IMR-90 (cell line): ENCODE measurements at regions not wholly inside any gene's neighbourhood (a gene's known extent, or its start where the extent isn't known, plus 50 kb on each side); places are given as distances from the start of the nearest gene placed in this dataset.

Experiments used
- ATAC-seq: fragments of 200-7000 bp; cut with Tn5 transposase; 2 replicates; pipeline ENCODE4 v1.9.1; 2020; ENCODE audit warnings: low read depth, mild to moderate bottlenecking, moderate library complexity
- BruUV-seq: library from RNA; stranded (reverse); fragments of 400-500 nt; replicated peaks from 2 replicates; lab custom pipeline; 2021; lab: Mats Ljungman, UMichigan
- CTCF ChIA-PET: fragments of 300-600 bp; formaldehyde crosslinking; extraction: SDS; loops from one replicate; lab custom pipeline; 2021; ENCODE audit warnings: antibody characterized with exemption; lab: Yijun Ruan, JAX
- POLR2A ChIA-PET: fragments of 300-600 bp; sonication (Branson Sonifier 250); formaldehyde crosslinking; loops from one replicate; lab custom pipeline; 2022; ENCODE audit warnings: antibody characterized with exemption; ENCODE audit not compliant: unreplicated experiment; lab: Charles Lee
- DNase-seq: peaks from one replicate; pipeline ENCODE4 v3.0.0; 2013
- H2AFZ ChIP-seq: replicated peaks from 2 replicates; pipeline ENCODE3; 2013; ENCODE audit warnings: low read length, mild to moderate bottlenecking; ENCODE audit not compliant: poor library complexity
- H2AK5ac ChIP-seq: 2 replicates; pipeline ENCODE4 v1.6.1; 2013; ENCODE audit warnings: low read depth, low read length, inconsistent platforms
- H2AK9ac ChIP-seq: replicated peaks from 2 replicates; pipeline ENCODE3; 2013; ENCODE audit warnings: mild to moderate bottlenecking, low read depth, low read length, moderate library complexity; ENCODE audit not compliant: poor library complexity
- H2BK120ac ChIP-seq: 2 replicates; pipeline ENCODE4 v1.6.1; 2013; ENCODE audit warnings: low read depth, low read length, inconsistent platforms
- H2BK15ac ChIP-seq: 3 replicates; pipeline ENCODE4 v1.6.1; 2013; ENCODE audit warnings: low read depth, low read length, inconsistent platforms
- H2BK20ac ChIP-seq: 2 replicates; pipeline ENCODE4 v1.6.1; 2013; ENCODE audit warnings: low read depth, mild to moderate bottlenecking, inconsistent platforms, low read length, moderate library complexity
- H2BK5ac ChIP-seq: 2 replicates; pipeline ENCODE4 v1.6.1; 2013; ENCODE audit warnings: mild to moderate bottlenecking, low read depth, low read length, inconsistent platforms; ENCODE audit not compliant: poor library complexity, severe bottlenecking
- H3K14ac ChIP-seq: replicated peaks from 2 replicates; pipeline ENCODE4 v1.6.1; 2013; ENCODE audit warnings: low read depth, low read length, inconsistent platforms
- H3K18ac ChIP-seq: 2 replicates; pipeline ENCODE4 v1.6.1; 2013; ENCODE audit warnings: low read depth, low read length, control low read depth
- H3K23ac ChIP-seq: 2 replicates; pipeline ENCODE4 v1.6.1; 2013; ENCODE audit warnings: low read depth, low read length, inconsistent platforms
- H3K27ac ChIP-seq: 2 replicates; pipeline ENCODE4 v1.5.1; 2013; ENCODE audit warnings: mild to moderate bottlenecking, control low read depth, low read length; ENCODE audit not compliant: insufficient read depth
- H3K27me3 ChIP-seq: 2 replicates; pipeline ENCODE4 v1.6.1; 2013; ENCODE audit warnings: low read length; ENCODE audit not compliant: control insufficient read depth, insufficient read depth
- H3K36me3 ChIP-seq: 2 replicates; pipeline ENCODE4 v1.6.1; 2013; ENCODE audit warnings: low read length, mixed read lengths; ENCODE audit not compliant: control insufficient read depth, insufficient read depth
- H3K4ac ChIP-seq: 2 replicates; pipeline ENCODE4 v1.6.1; 2013; ENCODE audit warnings: low read depth, low read length, inconsistent platforms
- H3K4me1 ChIP-seq: 2 replicates; pipeline ENCODE4 v1.6.1; 2013; ENCODE audit warnings: low read length, mixed read lengths; ENCODE audit not compliant: control insufficient read depth, insufficient read depth
- H3K4me2 ChIP-seq: 2 replicates; pipeline ENCODE4 v1.6.1; 2013; ENCODE audit warnings: low read depth, mild to moderate bottlenecking, control low read depth, low read length, moderate library complexity
- H3K4me3 ChIP-seq: 2 replicates; pipeline ENCODE4 v1.5.1; 2013; ENCODE audit warnings: low read depth, mild to moderate bottlenecking, control low read depth, low read length, moderate library complexity; ENCODE audit not compliant: insufficient read depth
- H3K56ac ChIP-seq: 2 replicates; pipeline ENCODE4 v1.6.1; 2013; ENCODE audit warnings: low read length, inconsistent platforms; ENCODE audit not compliant: insufficient read depth; ENCODE audit errors: extremely low read depth
- H3K79me1 ChIP-seq, 2 experiments: 2 replicates each; pipeline ENCODE4 v1.6.1; 2013; ENCODE audit warnings: low read length in 2 of 2, inconsistent platforms in 1 of 2, low read depth in 1 of 2
- H3K9ac ChIP-seq: 2 replicates; pipeline ENCODE4 v1.6.1; 2013; ENCODE audit warnings: low read depth, low read length, control low read depth
- H3K9me1 ChIP-seq: 2 replicates; pipeline ENCODE4 v1.6.1; 2013; ENCODE audit warnings: low read length, inconsistent platforms; ENCODE audit not compliant: insufficient read depth
- H3K9me3 ChIP-seq: 2 replicates; pipeline ENCODE4 v1.6.1; 2013; ENCODE audit warnings: low read length; ENCODE audit not compliant: control insufficient read depth, insufficient read depth
- H4K20me1 ChIP-seq: 2 replicates; pipeline ENCODE4 v1.6.1; 2013; ENCODE audit warnings: low read length, inconsistent platforms; ENCODE audit not compliant: insufficient read depth
- H4K5ac ChIP-seq: 2 replicates; pipeline ENCODE4 v1.6.1; 2013; ENCODE audit warnings: mild to moderate bottlenecking, low read depth, low read length, control low read depth
- H4K8ac ChIP-seq, 2 experiments: 2 replicates each; pipeline ENCODE4 v1.6.1; 2013; ENCODE audit warnings: low read depth in 2 of 2, low read length in 2 of 2, control low read depth in 1 of 2, inconsistent platforms in 1 of 2
- H4K91ac ChIP-seq: 2 replicates; pipeline ENCODE4 v1.6.1; 2013; ENCODE audit warnings: low read depth, low read length, inconsistent platforms; ENCODE audit not compliant: insufficient read depth
- CEBPB ChIP-seq: IDR thresholded peaks from 2 replicates; pipeline ENCODE4 v1.6.1; 2012; ENCODE audit warnings: low read depth, low read length, improper control_type of control experiment
- CTCF ChIP-seq: conservative IDR thresholded peaks from 2 replicates; pipeline ENCODE4 v1.5.1; 2012; ENCODE audit warnings: mild to moderate bottlenecking, low read depth, low read length, improper control_type of control experiment
- MAFK ChIP-seq: IDR thresholded peaks from 2 replicates; pipeline ENCODE4 v1.6.1; 2012; ENCODE audit warnings: low read depth, low read length, improper control_type of control experiment
- MAZ ChIP-seq: IDR thresholded peaks from 2 replicates; pipeline ENCODE4 v1.6.1; 2012; ENCODE audit warnings: low read depth, mild to moderate bottlenecking, low read length, improper control_type of control experiment, moderate library complexity, borderline replicate concordance
- RAD21 ChIP-seq: IDR thresholded peaks from 2 replicates; pipeline ENCODE4 v1.6.1; 2012; ENCODE audit warnings: low read length, improper control_type of control experiment
- RCOR1 ChIP-seq: IDR thresholded peaks from 2 replicates; pipeline ENCODE4 v1.6.1; 2012; ENCODE audit warnings: mild to moderate bottlenecking, low read length, improper control_type of control experiment; ENCODE audit not compliant: insufficient replicate concordance
- RFX5 ChIP-seq: IDR thresholded peaks from 2 replicates; pipeline ENCODE4 v1.8.0; 2012; ENCODE audit warnings: low read depth, mild to moderate bottlenecking, low read length, moderate library complexity
- USF2 ChIP-seq: fragments of 150-350 bp; IDR thresholded peaks from 2 replicates; pipeline ENCODE4 v1.6.1; 2017; ENCODE audit warnings: mild to moderate bottlenecking, antibody characterized with exemption, low read length, low read depth
- WGBS, 2 experiments: methylation state at CpG; one replicate each; pipeline versions ENCODE4 v1.1.5 to v1.1.7; 2013; ENCODE audit warnings: missing lambda C conversion rate in 2 of 2; ENCODE audit not compliant: insufficient read length in 1 of 2; ENCODE audit errors: extremely low coverage in 2 of 2; 5-methylcytosine and 5-hydroxymethylcytosine counted together
- dilution Hi-C: fragments of 300-500 bp; cut with HindIII; formaldehyde crosslinking; loops from one replicate; pipeline ENCODE4 v1.14.3; 2018; ENCODE audit warnings: low sequenced_read_pairs; ENCODE audit not compliant: unreplicated experiment
- in situ Hi-C: fragments of 300-500 bp; cut with MboI; formaldehyde crosslinking; loops from 3 replicates; pipeline ENCODE4 v1.14.3; 2019; ENCODE audit warnings: low sequenced_read_pairs, inconsistent platforms, mixed read lengths
- intact Hi-C: fragments of 100-400 bp; cut with micrococcal nuclease; formaldehyde crosslinking; loops from 2 replicates; pipeline ENCODE4 v1.10.0; 2022

- intact Hi-C loops (no loop called here), dilution Hi-C loops (no loop called here), in situ Hi-C loops (loop anchor here (10.0 kb wide), 1 partner anchor 56 kb away; no protein-coding TSS in a partner anchor)
- Histone ChIP-seq H3K9ac (no peak overlapping the region), H3K18ac (no peak overlapping the region), H4K20me1 (no peaks in the 10 kb centered on the region), H3K56ac (no peak overlapping the region), H3K9me3 (no peaks in the 10 kb centered on the region), H2BK120ac (no peak overlapping the region), H3K36me3 (no peaks in the 10 kb centered on the region), H3K27ac (no peak overlapping the region), H3K4me2 (no peak overlapping the region), H4K5ac (no peak overlapping the region), H2AFZ (no peak overlapping the region), H4K91ac (no peak overlapping the region), H2AK5ac (no peak overlapping the region), H2BK5ac (no peak overlapping the region), H3K14ac (no peak overlapping the region), H3K27me3 (no peaks in the 10 kb centered on the region), H2AK9ac (no peak overlapping the region), H4K8ac (no peak overlapping the region), H3K9me1 (no peaks in the 10 kb centered on the region), H3K23ac (no peak overlapping the region), H3K4ac (no peak overlapping the region), H3K4me1 (no peaks in the 10 kb centered on the region), H3K79me1 (no peaks in the 10 kb centered on the region), H2BK15ac (no peak overlapping the region), H2BK20ac (no peak overlapping the region), H3K4me3 (no peak overlapping the region)
- WGBS, 2 experiments: 0% methylated on average over 1 of the region's 6 CpGs; no CpG with 5 or more reads in 1 of the 2 experiments
- CTCF ChIA-PET: no interaction called here
- BruUV-seq: no TSS peak
- POLR2A ChIA-PET: no interaction called here
- ATAC-seq (no peak), DNase-seq (no peak)
- TF ChIP-seq USF2 (no peak), CEBPB (no peak), RAD21 (no peak), RCOR1 (no peak), CTCF (no peak), MAZ (no peak), MAFK (no peak), RFX5 (no peak)
Measured at GRCh38 chr13:60690604-60691003, 293.6 kb downstream of the TDRD3 start.
